Osteoblast (primary cell): ENCODE measurements at regions not wholly inside any gene's neighbourhood (a gene's known extent, or its start where the extent isn't known, plus 50 kb on each side); places are given as distances from the start of the nearest gene placed in this dataset.

Source experiments
- DNase-seq: peaks from one replicate; pipeline ENCODE4 v3.0.0; 2011; ENCODE audit warnings: low spot score, mixed read lengths; ENCODE audit not compliant: insufficient read length; ENCODE audit errors: missing footprints
- H2AFZ ChIP-seq: 2 replicates; pipeline ENCODE4 v1.6.0; 2011; ENCODE audit warnings: mild to moderate bottlenecking, low read length
- H3K27ac ChIP-seq: 2 replicates; pipeline ENCODE4 v1.5.1; 2011; ENCODE audit warnings: mild to moderate bottlenecking, low read depth, low read length, moderate library complexity
- H3K27me3 ChIP-seq: 2 replicates; pipeline ENCODE4 v1.6.0; 2012; ENCODE audit warnings: mild to moderate bottlenecking, control low read depth, inconsistent platforms, low read length, moderate library complexity; ENCODE audit not compliant: insufficient read depth
- H3K36me3 ChIP-seq: 2 replicates; pipeline ENCODE4 v1.5.1; 2011; ENCODE audit warnings: mild to moderate bottlenecking, low read length, control low read depth, moderate library complexity; ENCODE audit not compliant: insufficient read depth
- H3K4me1 ChIP-seq: 2 replicates; pipeline ENCODE4 v1.5.1; 2011; ENCODE audit warnings: mild to moderate bottlenecking, low read length, control low read depth, moderate library complexity; ENCODE audit not compliant: insufficient read depth
- H3K4me2 ChIP-seq: 2 replicates; pipeline ENCODE4 v1.6.0; 2011; ENCODE audit warnings: mild to moderate bottlenecking, low read length; ENCODE audit not compliant: insufficient read depth
- H3K4me3 ChIP-seq: fragments of 200-600 bp; sonication (generic); 3 replicates; pipeline ENCODE4 v1.5.1; 2012; ENCODE audit warnings: mild to moderate bottlenecking, low read length, inconsistent platforms; ENCODE audit not compliant: insufficient read depth
- H3K79me2 ChIP-seq: 2 replicates; pipeline ENCODE4 v1.6.0; 2012; ENCODE audit warnings: mild to moderate bottlenecking, low read length, control low read depth, inconsistent platforms; ENCODE audit not compliant: insufficient read depth
- H3K9me3 ChIP-seq: 2 replicates; pipeline ENCODE4 v1.5.1; 2011; ENCODE audit warnings: low read depth, low read length, control low read depth
- H4K20me1 ChIP-seq: 2 replicates; pipeline ENCODE4 v1.6.0; 2012; ENCODE audit warnings: mild to moderate bottlenecking, low read length, control low read depth; ENCODE audit not compliant: insufficient read depth
- CTCF ChIP-seq: IDR thresholded peaks from 2 replicates; pipeline ENCODE4 v1.5.1; 2011; ENCODE audit warnings: mild to moderate bottlenecking, low read depth, low read length, moderate library complexity; ENCODE audit errors: extremely low read depth

- no peak for DNase-seq
- no peaks in the 10 kb centered on the region for H3K9me3 ChIP-seq
- no peak overlapping the region for H3K4me3 ChIP-seq
- no peak overlapping the region for H3K4me2 ChIP-seq
- no peaks in the 10 kb centered on the region for H3K79me2 ChIP-seq
- no peak for TF ChIP-seq CTCF
- H3K27me3 ChIP-seq = peaks cover 10% of the 10 kb centered on the region
- H3K36me3 ChIP-seq = no peaks in the 10 kb centered on the region
- H3K27ac ChIP-seq = no peak overlapping the region
- H2AFZ ChIP-seq = no peak overlapping the region
- H3K4me1 ChIP-seq = peaks cover 4% of the 10 kb centered on the region
- H4K20me1 ChIP-seq = no peaks in the 10 kb centered on the region
Measured at GRCh38 chrX:39874202-39874816, 223.4 kb downstream of the BCOR start.

GRCh38 chrX:39875834-39876628 is 221.7 kb downstream of the BCOR start:
- peaks cover 10% of the 10 kb centered on the region for H3K27me3 ChIP-seq
- no peak overlapping the region for H3K4me3 ChIP-seq
- no peaks in the 10 kb centered on the region for H4K20me1 ChIP-seq
- H3K79me2 ChIP-seq = no peaks in the 10 kb centered on the region
- H3K4me1 ChIP-seq = no peaks in the 10 kb centered on the region
- no peak for TF ChIP-seq CTCF
- H2AFZ ChIP-seq = no peak overlapping the region
- H3K36me3 ChIP-seq = no peaks in the 10 kb centered on the region
- no peaks in the 10 kb centered on the region for H3K9me3 ChIP-seq
- no peak overlapping the region for H3K27ac ChIP-seq
- no peak for DNase-seq
- no peak overlapping the region for H3K4me2 ChIP-seq

GRCh38 chrX:39877905-39878304 is 219.9 kb downstream of the BCOR start:
- Histone ChIP-seq H3K4me1 (no peaks in the 10 kb centered on the region), H3K4me3 (no peak overlapping the region), H3K9me3 (no peaks in the 10 kb centered on the region), H2AFZ (no peak overlapping the region), H3K36me3 (no peaks in the 10 kb centered on the region), H3K79me2 (no peaks in the 10 kb centered on the region), H3K27ac (no peak overlapping the region), H3K4me2 (no peak overlapping the region), H4K20me1 (no peaks in the 10 kb centered on the region), H3K27me3 (peaks cover 20% of the 10 kb centered on the region)
- no peak for TF ChIP-seq CTCF
- DNase-seq = no peak

- no peaks in the 10 kb centered on the region for H3K4me1 ChIP-seq
- peaks cover 24% of the 10 kb centered on the region for H3K27me3 ChIP-seq
- no peak for TF ChIP-seq CTCF
- H3K9me3 ChIP-seq = no peaks in the 10 kb centered on the region
- no peak overlapping the region for H3K27ac ChIP-seq
- no peak overlapping the region for H3K4me2 ChIP-seq
- no peak overlapping the region for H3K4me3 ChIP-seq
- no peak overlapping the region for H2AFZ ChIP-seq
- no peaks in the 10 kb centered on the region for H3K79me2 ChIP-seq
- H3K36me3 ChIP-seq = no peaks in the 10 kb centered on the region
- H4K20me1 ChIP-seq = no peaks in the 10 kb centered on the region
- no peak for DNase-seq
Measured at GRCh38 chrX:39883666-39884065, 214.1 kb downstream of the BCOR start.
